ENCODE measurements at regions not wholly inside any gene's neighbourhood (a gene's known extent, or its start where the extent isn't known, plus 50 kb on each side); places are given as distances from the start of the nearest gene placed in this dataset.

GRCh38 chr13:64369121-64369520, 2861.0 kb downstream of the PCDH9 start:
- intact Hi-C loops (cut with micrococcal nuclease) = no loop called here

GRCh38 chr13:64362564-64362963, 2867.6 kb downstream of the PCDH9 start:
- intact Hi-C loops (cut with micrococcal nuclease) = no loop called here

- intact Hi-C loops (cut with micrococcal nuclease) = no loop called here
Measured at GRCh38 chr13:64347664-64348063, 2882.5 kb downstream of the PCDH9 start.

GRCh38 chr13:64339373-64340063, 2890.6 kb downstream of the PCDH9 start:
- intact Hi-C loops (cut with micrococcal nuclease) = no loop called here

GRCh38 chr13:64338671-64339070, 2891.5 kb downstream of the PCDH9 start:
- intact Hi-C loops (cut with micrococcal nuclease) = no loop called here

- intact Hi-C loops (cut with micrococcal nuclease) = no loop called here
Measured at GRCh38 chr13:64333888-64334287, 2896.2 kb downstream of the PCDH9 start.

- intact Hi-C loops (cut with micrococcal nuclease) = no loop called here
Measured at GRCh38 chr13:64332048-64332447, 2898.1 kb downstream of the PCDH9 start.

GRCh38 chr13:64327505-64328194, 2902.5 kb downstream of the PCDH9 start:
- intact Hi-C loops (cut with micrococcal nuclease) = no loop called here

- intact Hi-C loops (cut with micrococcal nuclease) = no loop called here
Measured at GRCh38 chr13:64314331-64314730, 2898.7 kb upstream of the PCDH20 start.

GRCh38 chr13:64311948-64312347, 2896.3 kb upstream of the PCDH20 start:
- intact Hi-C loops (cut with micrococcal nuclease) = no loop called here

GRCh38 chr13:64311112-64311511, 2895.5 kb upstream of the PCDH20 start:
- intact Hi-C loops (cut with micrococcal nuclease) = no loop called here

- intact Hi-C loops (cut with micrococcal nuclease) = no loop called here
Measured at GRCh38 chr13:64305246-64305645, 2889.6 kb upstream of the PCDH20 start.

- intact Hi-C loops (cut with micrococcal nuclease) = no loop called here
Measured at GRCh38 chr13:64300239-64300638, 2884.6 kb upstream of the PCDH20 start.

GRCh38 chr13:64293923-64294322, 2878.3 kb upstream of the PCDH20 start:
- intact Hi-C loops (cut with micrococcal nuclease) = no loop called here

GRCh38 chr13:64289702-64290101, 2874.1 kb upstream of the PCDH20 start:
- intact Hi-C loops (cut with micrococcal nuclease) = no loop called here

- intact Hi-C loops (cut with micrococcal nuclease) = no loop called here
Measured at GRCh38 chr13:64283926-64284325, 2868.3 kb upstream of the PCDH20 start.

- intact Hi-C loops (cut with micrococcal nuclease) = no loop called here
Measured at GRCh38 chr13:64278493-64278892, 2862.8 kb upstream of the PCDH20 start.

- intact Hi-C loops (cut with micrococcal nuclease) = no loop called here
Measured at GRCh38 chr13:64277097-64277496, 2861.4 kb upstream of the PCDH20 start.

GRCh38 chr13:64276232-64276631, 2860.6 kb upstream of the PCDH20 start:
- intact Hi-C loops (cut with micrococcal nuclease) = no loop called here

- intact Hi-C loops (cut with micrococcal nuclease) = no loop called here
Measured at GRCh38 chr13:64274481-64275217, 2859.0 kb upstream of the PCDH20 start.

- intact Hi-C loops (cut with micrococcal nuclease) = no loop called here
Measured at GRCh38 chr13:64273780-64274179, 2858.1 kb upstream of the PCDH20 start.

GRCh38 chr13:64272681-64273080, 2857.0 kb upstream of the PCDH20 start:
- intact Hi-C loops (cut with micrococcal nuclease) = no loop called here

All from T-helper 1 cell treated with Interleukin-12 subunit alpha and Interleukin-12 subunit beta and Interleukin-4 antibody, amounts not matched to agents 30 ng/mL and 1 ng/mL, for 36 hours (primary cell).